ENCODE measurements at regions not wholly inside any gene's neighbourhood (a gene's known extent, or its start where the extent isn't known, plus 50 kb on each side); places are given as distances from the start of the nearest gene placed in this dataset.

- DNase-seq: no peak
These were observed 127.2 kb upstream of the RPS6KA3 start for GRCh38 chrX:20393944-20394343.

DNA sequence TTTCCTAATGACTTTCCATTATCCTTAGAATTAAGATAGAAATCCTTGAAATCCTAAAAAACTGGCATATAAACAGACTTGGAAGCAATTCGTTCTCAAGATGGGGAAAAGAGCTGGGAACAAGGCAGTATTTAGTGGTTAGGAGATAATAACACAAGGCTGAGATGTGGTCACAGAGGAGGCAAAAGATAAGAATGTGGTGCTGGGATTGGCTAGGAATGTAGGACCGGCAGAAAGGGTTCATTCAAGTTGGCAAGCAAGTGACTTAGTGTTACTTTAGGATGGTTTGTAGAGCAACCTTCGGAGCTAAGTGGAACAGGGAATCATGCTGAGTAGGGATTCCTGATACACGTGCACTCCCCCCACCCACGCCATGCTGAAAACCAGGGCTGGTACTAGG is 121.9 kb upstream of the RPS6KA3 start:
- no peak for DNase-seq

GRCh38 chrX:20383477-20383876 is 116.8 kb upstream of the RPS6KA3 start:
- no peak for DNase-seq

- DNase-seq: no peak
These were observed 116.0 kb upstream of the RPS6KA3 start for GRCh38 chrX:20382518-20383297.

- DNase-seq: no peak
These were observed 115.4 kb upstream of the RPS6KA3 start for GRCh38 chrX:20382082-20382481.

- no peak for DNase-seq
These were observed 111.7 kb upstream of the RPS6KA3 start for GRCh38 chrX:20378233-20378920.

DNA sequence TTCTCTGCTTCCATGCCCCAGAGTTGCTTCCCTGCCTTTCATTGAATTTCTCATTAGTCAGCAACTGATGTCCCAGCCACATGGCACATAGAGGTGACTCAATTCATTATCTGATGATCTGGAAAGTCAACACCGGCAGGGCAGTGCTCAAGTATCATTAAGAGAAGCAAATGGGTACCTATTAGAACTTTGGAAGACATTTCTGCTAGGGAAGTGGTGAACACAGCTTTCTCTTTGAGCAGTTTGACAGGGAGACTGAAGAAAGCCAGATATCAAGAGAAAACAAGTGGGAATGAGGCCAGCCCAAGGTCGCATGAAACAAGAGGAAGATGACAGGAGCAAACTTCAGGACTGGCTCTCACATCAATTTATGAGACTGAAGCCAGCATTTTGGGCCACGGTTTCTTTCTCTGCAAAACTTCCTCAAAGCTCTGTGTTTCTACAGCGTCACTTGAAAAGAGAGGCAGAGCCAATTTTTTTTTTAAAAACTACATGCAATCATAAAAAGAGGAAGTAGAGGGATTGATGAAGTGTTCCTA is 108.3 kb upstream of the RPS6KA3 start:
- DNase-seq: no peak

- DNase-seq: no peak
These were observed 107.7 kb upstream of the RPS6KA3 start for GRCh38 chrX:20374450-20374849.

DNA sequence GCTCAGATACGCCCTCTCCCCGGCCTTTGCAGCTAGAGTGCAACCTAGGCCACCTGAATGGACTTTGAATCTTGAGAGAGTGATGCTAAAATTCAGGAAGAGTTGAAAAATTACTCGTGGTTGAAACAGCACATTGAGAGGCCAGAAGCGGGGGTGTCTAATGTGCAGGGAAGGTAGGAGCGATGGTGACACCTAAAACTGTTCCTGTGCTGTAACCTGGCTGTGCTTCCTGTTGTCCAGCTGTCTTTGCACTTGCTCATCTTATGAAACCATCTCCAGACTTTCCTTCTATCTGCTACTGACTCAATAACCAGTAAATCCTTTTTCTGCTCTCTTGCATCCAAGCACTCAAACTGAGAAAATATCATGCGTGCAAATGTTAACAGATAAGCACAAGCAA is 106.4 kb upstream of the RPS6KA3 start:
- no peak for DNase-seq

DNA sequence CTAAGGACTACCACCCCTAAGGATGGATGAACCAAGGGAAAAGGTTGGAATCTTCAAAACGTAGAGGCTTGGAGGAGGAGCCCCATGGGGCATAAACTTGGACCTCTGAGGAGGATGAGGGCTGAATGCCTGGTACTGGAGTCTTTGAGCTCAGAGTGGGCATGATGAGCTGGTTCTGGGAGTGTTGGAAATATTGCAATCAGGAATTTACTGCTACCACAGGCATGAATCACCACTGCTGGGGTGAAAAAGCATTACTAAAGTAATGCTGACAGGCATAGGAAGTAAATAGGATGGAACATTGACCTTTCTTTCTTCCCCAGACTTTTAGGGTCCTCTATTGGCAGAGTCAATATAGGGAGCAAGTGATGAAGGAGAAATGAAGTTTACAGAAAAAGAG is 105.8 kb upstream of the RPS6KA3 start:
- DNase-seq: no peak

GRCh38 chrX:20369468-20369867 is 102.8 kb upstream of the RPS6KA3 start:
- no peak for DNase-seq

DNA sequence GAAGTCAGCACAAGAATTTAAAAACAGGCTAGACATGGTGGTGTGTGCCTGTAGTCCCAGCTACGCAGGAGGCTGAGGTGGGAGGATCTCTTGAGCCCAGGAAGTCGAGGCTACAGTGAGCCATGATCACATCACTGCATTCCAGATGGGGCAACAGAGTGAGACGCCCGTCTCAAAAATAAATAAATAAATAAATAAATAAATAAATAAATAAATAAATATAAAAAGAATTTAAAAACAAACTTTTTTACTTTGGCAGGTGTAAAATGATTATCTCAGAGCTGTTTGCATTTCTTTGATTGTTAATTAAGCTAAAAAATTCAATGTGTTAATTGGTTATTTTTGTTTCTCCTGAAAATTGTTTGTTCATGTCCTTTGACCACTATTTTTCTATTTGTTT is 97.5 kb upstream of the RPS6KA3 start:
- no peak for DNase-seq

- no peak for DNase-seq
These were observed 96.6 kb upstream of the RPS6KA3 start for GRCh38 chrX:20363275-20363674.

DNA sequence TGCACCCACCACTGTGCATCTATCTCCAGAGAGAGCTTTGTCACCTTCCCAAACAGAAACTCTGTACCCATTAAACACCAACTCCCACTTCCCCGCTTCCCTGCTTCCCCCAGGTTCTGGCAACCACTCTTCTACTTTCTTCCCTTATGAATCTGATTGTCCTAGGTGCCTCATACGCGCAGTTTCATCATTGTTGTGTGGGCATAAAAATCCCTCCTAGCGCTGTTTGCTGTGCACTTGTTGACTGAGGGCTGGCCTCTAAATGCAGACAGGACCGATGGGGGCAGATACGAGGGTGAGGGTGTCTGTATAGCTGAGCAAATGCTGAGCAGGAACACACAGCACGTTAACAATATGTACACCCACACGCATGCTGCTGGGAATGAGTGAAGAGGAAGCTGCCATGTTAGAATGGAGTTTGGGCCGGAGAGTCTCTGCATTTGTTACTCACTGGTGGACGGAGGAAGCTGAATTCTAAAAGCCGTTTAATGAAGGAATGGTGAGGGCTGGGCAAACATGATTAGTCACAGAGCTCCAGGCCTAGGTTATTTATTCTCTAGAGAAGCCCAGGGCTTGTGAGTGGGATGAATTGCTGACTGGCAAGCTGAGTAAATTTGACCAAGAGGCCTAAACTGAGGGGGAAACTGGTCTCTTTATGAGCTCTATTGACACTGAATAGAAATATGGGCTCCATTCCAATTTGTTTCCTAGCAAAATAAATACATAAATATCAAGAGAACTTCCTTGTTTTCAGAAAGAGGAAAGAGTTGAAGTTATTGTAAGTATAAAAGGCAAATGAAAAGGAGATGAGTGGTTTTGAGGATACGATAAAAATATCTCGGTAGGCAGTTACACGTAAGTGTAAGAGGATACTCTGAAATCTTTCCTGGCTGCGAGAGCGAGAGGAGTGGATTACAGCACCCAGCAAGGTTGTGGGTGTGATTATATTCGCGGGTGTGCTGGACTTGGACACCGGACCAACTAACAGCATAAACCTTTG is 95.9 kb upstream of the RPS6KA3 start:
- peak in 3 of 58 donors; percentile 0 to 14 (median 1) for DNase-seq

DNA sequence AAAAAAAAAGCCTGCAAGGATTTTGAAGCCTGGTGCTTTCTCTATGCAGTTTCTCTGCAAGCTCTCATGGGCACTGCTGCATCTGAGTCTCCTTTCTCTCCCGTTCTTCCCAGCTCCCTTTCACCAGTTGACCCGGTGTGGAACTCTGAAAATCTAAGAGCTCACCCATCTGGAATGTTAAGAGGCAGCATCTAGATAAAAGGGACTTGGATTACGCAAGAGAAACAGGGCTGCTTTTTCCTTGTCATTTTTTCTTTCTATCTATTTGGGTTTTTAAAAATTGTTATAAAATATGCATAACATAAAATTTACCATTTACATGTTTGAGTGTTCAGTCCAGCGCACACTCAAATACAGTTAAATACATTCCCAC is 95.2 kb upstream of the RPS6KA3 start:
- no peak for DNase-seq

- DNase-seq: no peak
These were observed 94.6 kb upstream of the RPS6KA3 start for GRCh38 chrX:20361081-20361889.

DNA sequence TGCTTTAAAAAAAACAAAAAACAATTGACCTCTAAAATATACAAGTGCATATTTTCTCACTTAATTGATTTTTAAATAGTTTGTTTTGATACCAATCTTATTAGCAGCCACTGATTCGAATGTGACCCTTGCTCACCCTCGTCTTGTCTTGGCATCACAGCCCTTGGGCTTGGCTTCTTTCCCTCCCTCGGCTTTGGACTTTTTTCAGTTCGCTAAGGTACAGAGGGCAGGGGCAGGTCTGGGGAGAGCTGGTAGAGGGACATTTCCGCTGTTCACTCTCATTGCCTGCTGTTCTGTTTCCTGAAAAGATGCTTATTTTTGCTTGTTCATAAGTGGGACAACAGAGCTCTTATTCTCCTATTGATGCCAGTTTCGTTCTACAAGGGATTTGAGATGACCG is 88.5 kb upstream of the RPS6KA3 start:
- DNase-seq: no peak

- no peak for DNase-seq
These were observed 87.8 kb upstream of the RPS6KA3 start for GRCh38 chrX:20354505-20354904.

DNA sequence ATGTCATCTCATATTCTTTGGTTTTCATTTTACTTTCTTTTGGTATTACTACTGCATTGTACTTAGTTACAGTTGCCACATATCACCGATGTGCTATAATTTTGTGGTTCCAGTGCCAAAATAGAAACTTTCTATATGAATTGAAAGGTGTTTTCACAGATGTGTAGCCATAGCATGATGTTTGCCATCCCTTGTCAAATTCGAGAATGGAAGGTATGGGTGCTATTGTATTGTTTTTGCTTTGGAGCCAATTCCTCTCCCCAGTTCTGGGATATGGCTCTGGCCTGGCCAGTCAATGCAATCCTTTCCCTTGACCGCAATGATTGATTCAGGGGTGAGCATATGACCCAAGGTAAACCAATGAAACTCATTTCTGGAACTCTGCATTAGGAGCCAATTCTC is 86.2 kb upstream of the RPS6KA3 start:
- DNase-seq: no peak

DNA sequence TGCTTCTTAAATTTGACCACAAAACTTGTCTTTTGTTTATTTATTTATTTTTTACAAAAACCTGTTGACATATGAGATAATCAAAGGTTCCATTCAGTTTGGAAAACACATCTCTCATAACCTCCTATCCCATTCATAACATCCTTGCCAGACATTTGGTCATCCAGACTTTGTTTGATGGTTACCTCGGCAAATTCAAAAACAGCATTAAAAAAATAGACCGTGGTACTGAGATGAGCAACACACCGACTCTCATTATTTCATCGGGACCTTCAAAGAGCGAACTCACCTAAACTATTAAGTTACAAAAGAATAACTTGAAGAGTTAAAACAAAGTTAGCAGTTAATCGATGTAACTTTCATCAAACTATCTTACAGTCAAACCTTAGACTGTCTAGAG is 85.8 kb upstream of the RPS6KA3 start:
- no peak for DNase-seq

- DNase-seq: no peak
These were observed 83.9 kb upstream of the RPS6KA3 start for GRCh38 chrX:20350596-20350995.
